ENCODE measurements at regions not wholly inside any gene's neighbourhood (a gene's known extent, or its start where the extent isn't known, plus 50 kb on each side); places are given as distances from the start of the nearest gene placed in this dataset.

GRCh38 chr18:27704736-27705361 lies 472.1 kb downstream of the CDH2 start:
- BruUV-seq (replicated peaks), result no TSS peak
- DNase-seq (no peak), ATAC-seq (ENCODE audit: low read depth) (no peak)
- H2AFZ ChIP-seq (replicated peaks; ENCODE audit: low read length, poor library complexity), result no peak overlapping the region
- H3K14ac ChIP-seq (replicated peaks; ENCODE audit: low read depth, low read length), result no peak overlapping the region
- H3K9me1 ChIP-seq (ENCODE audit: insufficient read depth, low read length), result no peaks in the 10 kb centered on the region
- in situ Hi-C loops (cut with MboI; ENCODE audit: low sequenced_read_pairs), result no loop called here
- no peak overlapping the region for H4K8ac ChIP-seq (ENCODE audit: low read depth in 2 of 2, low read length in 2 of 2)
- no peak overlapping the region for H3K9ac ChIP-seq (ENCODE audit: low read depth, low read length)
- H3K23ac ChIP-seq (ENCODE audit: low read depth, low read length), result no peak overlapping the region
- no peak overlapping the region for H2AK9ac ChIP-seq (replicated peaks; ENCODE audit: low read depth, low read length, poor library complexity)
- no peaks in the 10 kb centered on the region for H4K20me1 ChIP-seq (ENCODE audit: insufficient read depth, low read length)
- dilution Hi-C loops (cut with HindIII; ENCODE audit: low sequenced_read_pairs, unreplicated experiment), result no loop called here
- WGBS, 2 experiments (ENCODE audit: extremely low coverage in 2 of 2, insufficient read length in 1 of 2), result no CpG with 5 or more reads among the region's 3 CpGs
- no peak overlapping the region for H3K4me3 ChIP-seq (ENCODE audit: insufficient read depth, low read depth, low read length)
- no peak overlapping the region for H3K4me2 ChIP-seq (ENCODE audit: low read depth, low read length)
- H3K79me1 ChIP-seq (ENCODE audit: low read depth in 1 of 2, low read length in 2 of 2), result no peaks in the 10 kb centered on the region
- H3K56ac ChIP-seq (ENCODE audit: extremely low read depth, insufficient read depth, low read length), result no peak overlapping the region
- no peak overlapping the region for H3K4ac ChIP-seq (ENCODE audit: low read depth, low read length)
- no peak overlapping the region for H3K27ac ChIP-seq (ENCODE audit: insufficient read depth, low read length)
- no peak overlapping the region for H2BK15ac ChIP-seq (ENCODE audit: low read depth, low read length)
- TF ChIP-seq USF2 (IDR thresholded peaks at IDR 0.05; ENCODE audit: low read depth, low read length) (no peak), NFE2L2 (IDR thresholded peaks at IDR 0.05; ENCODE audit: low read depth, low read length) (no peak), MAZ (IDR thresholded peaks at IDR 0.05; ENCODE audit: borderline replicate concordance, low read depth, low read length) (no peak), MXI1 (IDR thresholded peaks at IDR 0.05; ENCODE audit: borderline replicate concordance, low read depth, low read length) (no peak), FOS (IDR thresholded peaks at IDR 0.05; ENCODE audit: low read depth, low read length) (no peak), CTCF (conservative IDR thresholded peaks at IDR 0.05; ENCODE audit: low read depth, low read length) (no peak), ELK1 (IDR thresholded peaks at IDR 0.05; ENCODE audit: borderline replicate concordance, low read depth, low read length) (no peak), RFX5 (IDR thresholded peaks at IDR 0.05; ENCODE audit: low read depth, low read length) (no peak), RCOR1 (IDR thresholded peaks at IDR 0.05; ENCODE audit: insufficient replicate concordance, low read length) (no peak), CEBPB (IDR thresholded peaks at IDR 0.05; ENCODE audit: low read depth, low read length) (no peak)
- no peaks in the 10 kb centered on the region for H3K36me3 ChIP-seq (ENCODE audit: control insufficient read depth, insufficient read depth, low read length)
- H4K91ac ChIP-seq (ENCODE audit: insufficient read depth, low read depth, low read length), result no peak overlapping the region
- ChIA-PET POLR2A (ENCODE audit: unreplicated experiment) (no interaction called here), CTCF (no interaction called here)
- H3K18ac ChIP-seq (ENCODE audit: low read depth, low read length), result no peak overlapping the region
- H4K5ac ChIP-seq (ENCODE audit: low read depth, low read length), result no peak overlapping the region
- intact Hi-C loops (cut with micrococcal nuclease), result no loop called here
- no peak overlapping the region for H2BK5ac ChIP-seq (ENCODE audit: low read depth, low read length, poor library complexity, severe bottlenecking)
- H2BK120ac ChIP-seq (ENCODE audit: low read depth, low read length), result no peak overlapping the region
- H2AK5ac ChIP-seq (ENCODE audit: low read depth, low read length), result no peak overlapping the region
- no peaks in the 10 kb centered on the region for H3K27me3 ChIP-seq (ENCODE audit: control insufficient read depth, insufficient read depth, low read length)
- H3K4me1 ChIP-seq (ENCODE audit: control insufficient read depth, insufficient read depth, low read length), result no peaks in the 10 kb centered on the region
- H2BK20ac ChIP-seq (ENCODE audit: low read depth, low read length), result no peak overlapping the region
- H3K9me3 ChIP-seq (ENCODE audit: control insufficient read depth, insufficient read depth, low read length), result no peaks in the 10 kb centered on the region
